Vagina (tissue), 2 donors: ENCODE measurements at regions not wholly inside any gene's neighbourhood (a gene's known extent, or its start where the extent isn't known, plus 50 kb on each side); places are given as distances from the start of the nearest gene placed in this dataset.

ENCODE experiments used
- DNase-seq, 2 donors: peaks; one replicate each; pipeline ENCODE4 v3.0.0-alpha.2; 2017; ENCODE audit errors: extremely low spot score in 2 of 2
- H3K27ac ChIP-seq: fragments of 200-600 bp; sonication (generic); one replicate; pipeline ENCODE4 v1.5.1; 2019
- H3K27me3 ChIP-seq: fragments of 200-600 bp; sonication (generic); one replicate; pipeline ENCODE4 v1.5.1; 2019
- H3K36me3 ChIP-seq, 2 donors: fragments of 200-600 bp; sonication (generic); one replicate each; pipeline ENCODE4 v1.5.1; 2017 to 2019
- H3K4me1 ChIP-seq: fragments of 200-600 bp; sonication (generic); one replicate; pipeline ENCODE4 v1.5.1; 2019
- H3K4me3 ChIP-seq, 2 donors: fragments of 200-600 bp; sonication (generic); 1 replicate in 1 of 2; 2 replicates in 1 of 2; pipeline ENCODE4 v1.5.1; 2016 to 2019
- H3K9me3 ChIP-seq: fragments of 200-600 bp; sonication (generic); one replicate; pipeline ENCODE4 v1.5.1; 2019
- POLR2A ChIP-seq, 2 donors: fragments of 450-650 bp; IDR thresholded peaks; one replicate each; pipeline ENCODE4 v1.6.1; 2017; ENCODE audit warnings: antibody characterized with exemption in 2 of 2, mild to moderate bottlenecking in 2 of 2, moderate library complexity in 2 of 2
- POLR2AphosphoS5 ChIP-seq, 2 donors: sonication (generic); formaldehyde crosslinking; IDR thresholded peaks; one replicate each; pipeline ENCODE4 v1.9.0; 2017; ENCODE audit warnings: antibody characterized with exemption in 2 of 2, mild to moderate bottlenecking in 2 of 2, low read depth in 1 of 2; ENCODE audit not compliant: insufficient read depth in 1 of 2
- intact Hi-C: fragments of 100-400 bp; cut with DNase I; formaldehyde crosslinking; loops from one replicate; pipeline ENCODE4 v1.15.1; 2023
- TF ChIP-seq, protein P1 (sequence below), 3 experiments: fragments of 450-650 bp in 2 of 3; fragments of 200-600 bp in 1 of 3; sonication (generic) in 1 of 3; IDR thresholded peaks; one replicate each; pipeline ENCODE4 v1.5.1; 2017 to 2019; ENCODE audit warnings: antibody characterized with exemption in 3 of 3, mild to moderate bottlenecking in 2 of 3, moderate library complexity in 2 of 3

DNA sequence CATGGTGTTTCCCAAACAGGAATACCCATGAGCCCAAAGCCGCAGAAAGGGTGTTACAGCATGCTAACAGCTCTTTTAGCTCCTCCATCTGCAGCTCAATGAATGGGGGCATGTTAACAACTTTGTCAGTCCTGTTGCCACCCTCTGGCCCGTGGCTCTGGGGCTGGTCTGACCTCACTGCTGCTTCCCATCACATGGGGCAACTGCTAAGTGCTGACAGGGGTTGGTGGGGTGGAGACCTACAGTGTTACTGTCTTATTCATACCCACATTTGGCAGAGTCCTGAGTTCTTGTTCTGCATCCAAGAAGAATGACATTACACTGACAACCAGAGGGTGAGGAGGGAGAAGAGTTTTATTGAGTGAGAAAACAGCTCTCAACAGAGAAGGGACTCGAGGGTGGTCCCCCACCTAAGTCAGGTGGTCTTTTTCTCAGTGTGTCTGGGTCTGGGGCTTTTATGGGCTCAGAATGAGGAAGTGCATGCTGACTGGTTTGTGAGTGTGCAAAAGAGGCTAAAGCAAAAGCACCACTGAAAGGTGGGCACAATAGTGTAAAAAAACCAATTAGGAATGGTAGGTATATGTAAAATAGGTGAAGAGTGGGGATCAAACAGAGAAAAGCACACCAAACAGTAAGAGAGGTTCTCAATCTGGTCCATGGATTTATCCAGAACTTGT, 1952.0 kb upstream of the PCDH20 start:
- Histone ChIP-seq H3K27me3 (no peaks in the 10 kb centered on the region), H3K36me3 (no peaks in the 10 kb centered on the region), H3K4me3 (no peak overlapping the region), H3K4me1 (no peaks in the 10 kb centered on the region), H3K27ac (no peak overlapping the region), H3K9me3 (no peaks in the 10 kb centered on the region)
- intact Hi-C loops = no loop called here
- TF ChIP-seq POLR2A (IDR thresholded peaks at IDR 0.05) (no peak), POLR2AphosphoS5 (IDR thresholded peaks at IDR 0.05; ENCODE audit: insufficient read depth in 1 of 2, low read depth in 1 of 2) (no peak)
- TF ChIP-seq, protein P1, sequence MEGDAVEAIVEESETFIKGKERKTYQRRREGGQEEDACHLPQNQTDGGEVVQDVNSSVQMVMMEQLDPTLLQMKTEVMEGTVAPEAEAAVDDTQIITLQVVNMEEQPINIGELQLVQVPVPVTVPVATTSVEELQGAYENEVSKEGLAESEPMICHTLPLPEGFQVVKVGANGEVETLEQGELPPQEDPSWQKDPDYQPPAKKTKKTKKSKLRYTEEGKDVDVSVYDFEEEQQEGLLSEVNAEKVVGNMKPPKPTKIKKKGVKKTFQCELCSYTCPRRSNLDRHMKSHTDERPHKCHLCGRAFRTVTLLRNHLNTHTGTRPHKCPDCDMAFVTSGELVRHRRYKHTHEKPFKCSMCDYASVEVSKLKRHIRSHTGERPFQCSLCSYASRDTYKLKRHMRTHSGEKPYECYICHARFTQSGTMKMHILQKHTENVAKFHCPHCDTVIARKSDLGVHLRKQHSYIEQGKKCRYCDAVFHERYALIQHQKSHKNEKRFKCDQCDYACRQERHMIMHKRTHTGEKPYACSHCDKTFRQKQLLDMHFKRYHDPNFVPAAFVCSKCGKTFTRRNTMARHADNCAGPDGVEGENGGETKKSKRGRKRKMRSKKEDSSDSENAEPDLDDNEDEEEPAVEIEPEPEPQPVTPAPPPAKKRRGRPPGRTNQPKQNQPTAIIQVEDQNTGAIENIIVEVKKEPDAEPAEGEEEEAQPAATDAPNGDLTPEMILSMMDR (IDR thresholded peaks at IDR 0.05) = no peak
- no peak for DNase-seq

DNA sequence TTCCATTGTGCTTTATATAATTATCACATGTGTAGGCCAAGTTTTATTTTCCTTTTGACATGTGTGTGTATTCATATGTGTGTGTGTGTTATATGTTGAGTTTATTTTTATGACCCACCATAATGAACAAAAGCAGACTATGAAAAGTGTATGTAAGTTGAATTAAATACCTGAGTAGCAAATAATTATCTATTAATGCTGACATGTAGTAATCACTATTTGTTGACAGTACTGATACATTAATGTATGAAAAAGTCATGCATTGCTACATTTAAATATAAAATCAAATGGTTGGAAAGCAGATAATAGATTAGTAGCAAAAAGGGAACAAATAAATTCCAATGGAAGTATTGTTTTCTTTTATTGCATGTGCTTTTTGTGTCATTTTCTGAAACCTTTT, 1948.5 kb upstream of the PCDH20 start:
- Histone ChIP-seq H3K27me3 (no peaks in the 10 kb centered on the region), H3K4me3 (no peak overlapping the region), H3K36me3 (no peaks in the 10 kb centered on the region), H3K27ac (no peak overlapping the region), H3K9me3 (no peaks in the 10 kb centered on the region), H3K4me1 (no peaks in the 10 kb centered on the region)
- no peak for TF ChIP-seq POLR2A (IDR thresholded peaks at IDR 0.05)
- no peak for TF ChIP-seq POLR2AphosphoS5 (IDR thresholded peaks at IDR 0.05; ENCODE audit: insufficient read depth in 1 of 2, low read depth in 1 of 2)
- TF ChIP-seq, protein P1 (IDR thresholded peaks at IDR 0.05) = no peak
- intact Hi-C loops = no loop called here
- DNase-seq = no peak

DNA sequence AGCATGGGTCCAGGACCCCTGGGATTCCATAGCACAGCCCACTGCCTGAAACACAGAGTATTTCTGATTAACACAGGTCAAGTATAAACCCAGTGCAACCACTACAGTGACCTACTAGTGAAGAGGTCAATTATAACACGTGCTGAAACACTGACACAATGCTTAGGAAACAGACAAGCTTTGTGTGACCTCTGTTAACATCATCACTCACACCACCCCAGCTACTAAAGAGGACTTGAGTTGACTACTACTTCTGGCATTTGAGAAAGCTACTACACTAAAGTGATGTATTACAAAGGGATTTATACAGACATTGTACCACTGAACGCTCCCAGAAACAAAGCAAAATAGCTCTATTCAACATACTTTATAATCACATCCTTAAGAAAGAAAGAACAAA, 1935.9 kb upstream of the PCDH20 start:
- no peaks in the 10 kb centered on the region for H3K9me3 ChIP-seq
- H3K4me1 ChIP-seq = no peaks in the 10 kb centered on the region
- no peak overlapping the region for H3K27ac ChIP-seq
- no peak overlapping the region for H3K4me3 ChIP-seq
- DNase-seq = no peak
- no peaks in the 10 kb centered on the region for H3K36me3 ChIP-seq
- intact Hi-C loops = loop anchor here (2.0 kb wide), 1 partner anchor 49 kb away; no protein-coding TSS in a partner anchor
- H3K27me3 ChIP-seq = no peaks in the 10 kb centered on the region
- TF ChIP-seq POLR2A (IDR thresholded peaks at IDR 0.05) = no peak
- no peak for TF ChIP-seq POLR2AphosphoS5 (IDR thresholded peaks at IDR 0.05; ENCODE audit: insufficient read depth in 1 of 2, low read depth in 1 of 2)
- TF ChIP-seq, protein P1 (IDR thresholded peaks at IDR 0.05) = no peak

DNA sequence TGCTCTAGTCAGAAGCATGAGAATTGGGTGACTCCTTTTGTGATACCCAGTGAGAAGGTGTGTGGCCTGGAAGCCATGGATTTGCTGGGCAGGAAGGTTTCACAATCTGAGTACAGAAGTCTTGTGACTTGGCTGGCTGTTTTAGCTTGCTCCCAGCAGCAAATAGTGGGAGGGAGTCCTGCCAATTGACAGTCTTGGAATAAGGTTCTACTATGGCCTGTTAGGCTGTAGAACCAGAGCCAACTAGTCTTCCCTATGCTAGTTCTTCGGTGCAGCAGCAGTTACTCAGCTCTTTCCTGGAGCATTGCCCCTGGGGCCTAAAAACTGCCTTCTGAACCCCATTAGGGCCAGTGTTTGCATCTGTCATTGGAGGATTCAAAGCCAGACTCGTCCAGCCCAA, 1935.4 kb upstream of the PCDH20 start:
- H3K36me3 ChIP-seq = no peaks in the 10 kb centered on the region
- intact Hi-C loops = loop anchor here (2.0 kb wide), 1 partner anchor 48 kb away; no protein-coding TSS in a partner anchor
- H3K27ac ChIP-seq = no peak overlapping the region
- DNase-seq = no peak
- TF ChIP-seq POLR2A (IDR thresholded peaks at IDR 0.05) = no peak
- TF ChIP-seq, protein P1 (IDR thresholded peaks at IDR 0.05) = no peak
- no peak for TF ChIP-seq POLR2AphosphoS5 (IDR thresholded peaks at IDR 0.05; ENCODE audit: insufficient read depth in 1 of 2, low read depth in 1 of 2)
- no peaks in the 10 kb centered on the region for H3K4me1 ChIP-seq
- no peak overlapping the region for H3K4me3 ChIP-seq
- H3K9me3 ChIP-seq = no peaks in the 10 kb centered on the region
- no peaks in the 10 kb centered on the region for H3K27me3 ChIP-seq

DNA sequence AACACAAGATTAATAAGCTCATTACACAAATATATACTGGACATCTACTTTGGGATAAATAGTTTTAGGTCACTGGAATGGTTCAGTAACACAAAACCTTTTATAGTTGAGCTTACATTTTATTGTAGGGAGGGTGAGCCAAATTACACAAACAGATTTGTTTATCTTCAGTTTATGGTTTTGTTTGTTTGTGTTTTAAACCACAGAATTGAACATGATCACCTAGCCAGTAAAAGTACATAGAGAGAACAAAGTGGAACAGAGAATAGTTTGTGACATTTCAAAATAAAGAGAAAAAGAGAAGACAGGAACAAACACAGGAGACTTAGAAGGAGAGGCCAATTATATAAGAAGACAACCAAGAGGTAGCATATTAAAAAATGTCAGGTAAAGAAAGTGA, 1930.2 kb upstream of the PCDH20 start:
- no peaks in the 10 kb centered on the region for H3K9me3 ChIP-seq
- TF ChIP-seq, protein P1 (IDR thresholded peaks at IDR 0.05) = no peak
- TF ChIP-seq POLR2AphosphoS5 (IDR thresholded peaks at IDR 0.05; ENCODE audit: insufficient read depth in 1 of 2, low read depth in 1 of 2) (no peak), POLR2A (IDR thresholded peaks at IDR 0.05) (no peak)

More for the DNA sequence above, 1930.2 kb upstream of the PCDH20 start:
- no peak for DNase-seq
- Histone ChIP-seq H3K27ac (no peak overlapping the region), H3K27me3 (no peaks in the 10 kb centered on the region), H3K4me3 (no peak overlapping the region), H3K4me1 (no peaks in the 10 kb centered on the region), H3K36me3 (no peaks in the 10 kb centered on the region)
- intact Hi-C loops = no loop called here
